Medulla oblongata (tissue), 1 donor: ENCODE measurements at regions not wholly inside any gene's neighbourhood (a gene's known extent, or its start where the extent isn't known, plus 50 kb on each side); places are given as distances from the start of the nearest gene placed in this dataset.
"Not testable (repeated sequence)": the region's sequence is repeated elsewhere in the genome, so short reads cannot be mapped to it uniquely, and the experiment has no call there.

Source experiments
- DNase-seq: peaks from one replicate; pipeline ENCODE4 v3.0.0-alpha.2; 2015; ENCODE audit errors: extremely low spot score

DNA sequence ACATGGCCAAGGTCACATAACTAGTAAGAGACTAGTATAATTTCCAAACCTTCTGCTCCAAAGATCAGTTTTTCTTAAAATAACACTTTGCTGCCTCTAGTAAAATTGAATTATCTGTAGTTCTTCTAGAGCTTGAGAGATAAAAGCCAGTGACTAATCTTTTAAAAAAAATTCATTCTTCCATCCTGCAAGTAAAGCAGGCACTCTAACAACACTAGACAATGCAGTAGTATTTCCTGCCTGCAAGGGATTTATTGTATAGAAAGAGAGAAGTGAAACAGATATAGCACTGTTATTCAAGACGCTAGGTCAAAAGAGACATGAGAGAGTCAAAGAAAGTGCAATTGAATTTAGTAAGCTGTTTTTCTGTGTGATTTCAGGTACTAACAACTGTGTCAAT is 159.5 kb upstream of the TBC1D5 start:
- no peak for DNase-seq

DNA sequence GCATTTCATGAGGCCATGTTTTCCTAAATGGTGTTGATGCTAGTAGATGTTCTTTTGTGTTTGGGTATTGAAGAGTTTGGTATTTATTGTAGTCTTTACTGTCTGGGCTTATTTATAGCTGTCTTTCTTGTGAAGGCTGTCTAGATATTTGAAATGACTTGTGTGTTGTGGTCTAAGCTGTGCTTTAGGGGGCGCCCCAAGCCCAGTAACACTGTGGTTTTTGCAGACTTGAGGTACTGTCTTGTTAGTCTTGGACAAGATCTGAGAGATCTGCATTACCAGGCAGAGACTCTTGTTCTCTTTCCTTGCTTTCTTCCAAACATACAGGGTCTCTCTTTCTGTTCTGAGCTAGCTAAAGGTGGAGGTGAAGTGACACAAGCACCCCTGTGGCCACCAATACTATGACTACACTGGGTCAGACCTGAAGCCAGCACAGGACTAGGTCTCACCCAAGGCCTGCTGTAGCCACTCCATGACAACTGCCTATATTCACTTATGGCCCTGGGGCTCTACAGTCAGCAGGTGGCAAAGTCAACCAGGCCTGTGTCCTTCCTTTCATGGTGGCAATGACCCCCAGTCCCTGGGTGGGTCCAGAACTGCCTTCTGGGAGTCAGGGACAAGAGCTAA is 152.1 kb upstream of the TBC1D5 start:
- DNase-seq: peak; percentile 7

- DNase-seq: no peak
These were observed 148.9 kb upstream of the TBC1D5 start for GRCh38 chr3:17891139-17891856.

GRCh38 chr3:17885986-17886385 is 143.6 kb upstream of the TBC1D5 start:
- no peak for DNase-seq

DNA sequence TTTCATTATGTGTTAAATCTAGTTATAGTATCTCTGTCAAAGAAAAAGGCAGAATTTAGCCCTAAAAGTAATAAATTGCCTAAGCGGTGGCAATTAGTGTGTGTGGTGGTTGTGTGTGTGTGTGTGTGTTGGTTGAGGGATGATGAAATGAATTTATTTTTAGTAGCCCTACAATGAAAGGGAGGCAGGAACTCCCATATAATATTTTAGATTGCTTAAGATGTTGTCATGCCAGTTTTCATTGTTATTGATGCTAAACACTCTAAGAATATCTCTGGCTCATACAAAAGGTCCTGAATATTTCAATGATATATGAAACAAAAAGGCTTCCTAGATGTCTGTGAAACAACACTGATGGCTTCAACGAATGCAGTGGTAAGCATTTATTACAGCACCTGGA is 140.6 kb upstream of the TBC1D5 start:
- DNase-seq: no peak

DNA sequence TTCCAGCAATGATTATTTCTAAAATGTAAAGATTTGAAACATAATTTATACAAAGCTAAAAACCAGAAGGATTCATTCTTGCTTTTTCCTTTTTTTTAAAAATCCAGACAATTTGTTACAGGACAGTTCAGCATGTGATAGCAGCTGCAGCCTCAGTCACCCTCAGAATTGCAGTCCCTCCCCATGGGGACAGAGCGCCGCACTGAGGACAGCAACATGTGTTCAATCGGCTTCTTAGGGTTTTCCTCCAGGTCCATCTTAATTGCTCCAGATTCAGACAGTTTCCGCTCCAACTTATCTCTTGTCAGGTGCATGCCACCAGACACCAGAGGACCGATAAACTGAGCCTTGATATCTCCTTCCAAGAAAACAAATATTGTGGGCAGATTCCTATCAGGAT is 134.9 kb upstream of the TBC1D5 start:
- DNase-seq: no peak

DNA sequence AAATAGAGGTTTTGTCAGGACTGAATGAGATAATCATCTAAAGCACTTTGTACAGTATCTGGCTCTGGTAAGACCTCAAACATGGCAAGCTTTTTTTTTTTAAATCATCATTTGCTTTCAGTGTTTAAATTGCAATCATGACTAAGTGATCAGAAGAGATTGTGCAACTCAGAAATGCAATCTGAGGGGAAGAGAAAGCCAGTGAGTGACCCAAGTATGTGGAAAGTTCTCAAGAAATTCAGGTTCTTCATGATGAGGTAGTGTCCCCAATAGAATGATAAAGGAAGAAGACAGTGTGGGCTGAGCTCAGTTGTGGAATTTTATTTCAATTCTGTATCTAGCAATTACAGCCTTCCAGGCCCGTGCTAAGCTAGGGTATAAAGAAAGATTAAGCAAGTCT is 132.2 kb upstream of the TBC1D5 start:
- no peak for DNase-seq

DNA sequence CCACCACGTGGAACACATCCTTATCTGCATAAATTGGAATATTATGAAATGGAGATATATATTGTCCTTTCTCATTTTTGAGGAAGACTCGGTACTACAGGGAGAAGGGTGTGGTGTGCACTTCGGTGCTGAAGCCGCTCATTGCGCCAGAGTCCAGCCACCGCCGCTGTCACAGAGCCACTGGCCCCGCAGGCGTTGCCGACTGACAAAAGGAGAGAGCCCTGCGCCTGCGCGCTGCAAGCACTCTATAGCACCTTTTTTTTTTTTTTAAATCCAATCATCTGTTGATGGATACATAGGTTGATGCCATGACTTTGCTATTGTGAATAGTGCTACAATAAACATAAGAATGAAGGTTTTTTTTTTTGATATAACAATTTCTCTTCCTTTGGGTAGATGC is 130.0 kb upstream of the TBC1D5 start:
- no peak for DNase-seq

DNA sequence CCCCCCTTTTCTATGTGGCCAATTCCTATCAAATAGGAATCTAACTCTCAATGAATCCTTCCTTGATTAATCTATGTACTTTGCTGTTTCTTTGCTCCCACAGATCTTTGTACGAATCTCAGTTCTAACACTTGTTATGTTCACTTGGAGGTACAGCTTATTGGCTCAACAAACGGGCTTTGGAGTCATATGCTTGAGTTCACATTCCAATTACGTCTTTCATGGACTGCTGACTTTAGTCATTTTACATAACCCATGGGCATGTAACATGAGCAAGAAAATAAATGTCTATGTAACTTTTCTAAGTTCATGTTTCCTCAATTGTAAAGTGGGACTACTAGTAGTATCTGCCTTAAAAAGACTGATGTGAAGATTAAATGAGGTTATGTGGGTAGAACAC is 123.2 kb upstream of the TBC1D5 start:
- DNase-seq: no peak

DNA sequence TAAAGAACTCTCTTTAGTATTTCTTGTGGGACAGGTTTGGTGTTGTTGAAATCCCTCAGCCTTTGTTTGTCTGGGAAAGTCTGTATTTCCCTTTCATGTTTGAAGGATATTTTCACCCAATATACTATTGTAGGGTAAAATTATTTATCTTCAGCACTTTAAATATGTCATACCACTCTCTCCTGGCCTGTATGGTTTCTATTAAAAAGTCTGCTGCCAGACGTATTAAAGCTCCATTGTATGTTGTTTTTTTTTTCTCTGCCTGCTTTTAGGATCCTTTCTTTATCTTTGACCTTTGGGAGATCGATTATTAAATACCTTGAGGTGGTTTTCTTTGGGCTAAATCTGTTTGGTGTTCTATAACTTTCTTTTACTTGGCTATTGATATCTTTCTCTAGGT is 119.0 kb upstream of the TBC1D5 start:
- no peak for DNase-seq

DNA sequence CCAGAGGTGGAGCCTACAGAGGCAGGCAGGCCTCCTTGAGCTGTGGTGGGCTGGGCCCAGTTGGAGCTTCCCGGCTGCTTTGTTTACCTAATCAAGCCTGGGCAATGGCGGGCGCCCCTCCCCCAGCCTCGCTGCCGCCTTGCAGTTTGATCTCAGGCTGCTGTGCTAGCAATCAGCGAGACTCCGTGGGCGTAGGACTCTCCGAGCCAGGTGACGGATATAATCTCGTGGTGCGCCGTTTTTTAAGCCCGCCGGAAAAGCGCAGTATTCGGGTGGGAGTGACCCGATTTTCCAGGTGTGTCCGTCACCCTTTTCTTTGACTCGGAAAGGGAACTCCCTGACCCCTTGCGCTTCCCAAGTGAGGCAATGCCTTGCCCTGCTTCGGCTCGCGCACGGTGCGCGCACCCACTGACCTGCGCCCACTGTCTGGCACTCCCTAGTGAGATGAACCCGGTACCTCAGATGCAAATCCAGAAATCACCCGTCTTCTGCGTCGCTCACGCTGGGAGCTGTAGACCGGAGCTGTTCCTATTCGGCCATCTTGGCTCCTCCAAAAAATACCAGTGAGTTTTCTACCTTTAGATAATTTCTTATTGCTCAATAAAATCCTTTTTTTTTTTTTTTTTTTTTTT is 118.5 kb upstream of the TBC1D5 start:
- DNase-seq: not testable (repeated sequence)

GRCh38 chr3:17852217-17852616 is 109.8 kb upstream of the TBC1D5 start:
- no peak for DNase-seq

GRCh38 chr3:17850448-17850847 is 108.0 kb upstream of the TBC1D5 start:
- no peak for DNase-seq

- no peak for DNase-seq
These were observed 105.7 kb upstream of the TBC1D5 start for GRCh38 chr3:17848102-17848501.

DNA sequence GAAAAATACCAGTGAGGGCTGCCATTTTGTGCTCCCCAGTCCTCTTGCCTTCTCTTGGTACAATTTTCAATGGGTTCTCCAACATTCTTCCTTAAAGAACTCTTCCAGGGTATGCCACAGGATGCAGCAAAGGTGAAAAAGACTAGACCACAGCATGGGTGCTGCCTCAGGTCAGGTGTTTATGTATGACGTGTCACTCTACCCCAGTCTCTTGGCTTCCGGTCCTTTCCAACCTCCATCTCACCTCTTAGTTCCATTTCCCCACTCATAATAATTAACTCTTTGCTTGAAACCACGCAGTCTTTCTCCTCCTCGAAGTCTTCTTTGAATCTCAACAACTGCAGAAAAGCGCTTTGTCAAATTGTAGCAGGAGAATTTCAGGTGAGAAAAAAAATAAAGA is 104.7 kb upstream of the TBC1D5 start:
- DNase-seq: no peak

DNA sequence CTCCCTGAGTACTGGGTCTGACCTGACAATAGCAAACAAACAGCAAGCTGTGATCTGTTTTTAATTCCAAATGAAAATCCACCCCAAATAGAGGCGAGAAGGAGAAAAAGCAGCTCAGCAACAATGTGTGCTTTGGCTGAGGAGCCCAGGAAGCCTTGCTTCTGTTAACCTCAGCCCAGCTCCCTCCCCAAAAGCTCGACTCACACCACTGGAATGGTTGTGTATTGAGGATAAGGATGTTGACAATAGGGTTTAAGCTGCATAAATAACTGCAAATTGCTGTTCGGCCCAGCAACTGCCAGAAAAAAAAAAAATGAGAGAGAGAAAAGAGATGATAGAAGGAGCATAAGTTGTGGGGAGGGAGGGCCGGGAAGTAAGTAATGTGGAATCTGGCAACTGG is 104.0 kb upstream of the TBC1D5 start:
- no peak for DNase-seq

DNA sequence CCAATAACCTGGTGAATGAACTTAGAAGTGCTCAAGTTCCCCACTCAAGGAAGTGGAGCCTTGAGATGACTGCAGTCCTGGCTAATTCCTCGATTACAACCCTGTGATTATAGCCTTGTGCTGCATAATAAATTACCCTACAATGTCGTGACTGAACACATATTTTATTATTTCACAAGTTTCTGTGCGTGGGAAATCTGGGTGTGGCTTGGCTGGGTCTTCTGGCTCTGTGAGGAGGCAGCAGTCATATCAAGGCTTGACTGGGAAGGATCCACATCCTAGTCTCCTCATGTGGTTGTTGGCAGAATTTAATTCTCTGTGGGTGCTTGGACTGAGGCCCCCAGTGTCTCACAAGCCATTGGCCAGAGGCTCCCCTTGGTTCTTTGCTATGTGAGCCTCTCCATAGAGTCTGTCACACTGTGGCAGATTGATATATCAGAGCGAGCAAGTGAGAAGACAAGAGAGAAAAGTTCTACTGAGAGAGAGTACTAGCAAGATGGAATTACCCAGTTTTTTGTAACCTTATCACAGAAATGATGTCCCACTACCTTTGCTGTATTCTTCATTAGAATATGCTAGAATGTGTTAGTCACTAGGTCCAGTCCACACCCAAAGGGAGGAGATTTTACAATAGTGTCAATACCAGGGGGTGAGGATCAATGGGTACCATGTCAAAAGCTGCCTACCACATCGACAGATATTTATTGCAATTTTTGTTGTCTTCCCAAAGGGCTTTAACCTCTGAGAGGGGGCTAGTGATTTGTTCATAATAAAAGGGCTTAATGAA is 102.8 kb upstream of the TBC1D5 start:
- DNase-seq: no peak

DNA sequence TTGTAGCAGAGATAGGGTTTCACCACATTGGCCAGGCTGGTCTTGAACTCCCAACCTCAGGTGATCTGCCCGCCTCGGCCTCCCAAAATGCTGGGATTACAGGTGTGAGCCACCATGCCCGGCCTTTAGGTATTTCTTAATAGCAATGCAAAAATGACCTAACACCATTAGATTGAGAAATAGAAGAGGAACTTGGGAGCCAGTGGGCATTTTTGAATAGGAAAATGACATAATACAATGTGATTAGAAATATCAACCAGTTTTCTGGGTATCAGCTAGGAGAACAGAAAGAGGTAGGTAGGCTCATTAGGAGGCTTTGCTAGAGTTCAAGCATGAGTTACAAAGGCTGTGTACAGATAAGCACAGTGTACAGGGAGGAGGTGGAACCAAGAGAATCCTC is 101.8 kb upstream of the TBC1D5 start:
- no peak for DNase-seq

- peak; percentile 83 for DNase-seq
These were observed 98.9 kb upstream of the TBC1D5 start for GRCh38 chr3:17841190-17841828.

DNA sequence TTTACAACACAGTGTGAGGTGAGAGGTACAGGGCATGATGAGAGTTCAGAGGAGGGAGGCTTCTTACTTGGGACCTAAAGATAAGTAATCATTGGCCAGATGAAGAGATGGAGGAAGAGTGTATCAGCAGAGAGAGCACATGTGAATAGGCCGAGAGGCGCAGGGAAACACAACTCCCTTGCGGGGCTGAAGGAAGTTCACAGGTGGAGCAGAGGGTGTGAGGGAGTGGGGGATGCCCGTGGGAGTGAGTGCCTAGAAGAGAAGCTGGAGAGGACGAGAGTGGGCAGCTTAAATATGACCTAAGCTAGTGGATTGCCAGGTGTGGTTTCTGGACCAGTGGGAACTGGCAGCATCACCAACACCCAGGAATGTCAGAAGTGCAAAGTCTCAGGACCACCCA is 98.2 kb upstream of the TBC1D5 start:
- DNase-seq: no peak

- DNase-seq: no peak
These were observed 97.7 kb upstream of the TBC1D5 start for GRCh38 chr3:17840126-17840525.

DNA sequence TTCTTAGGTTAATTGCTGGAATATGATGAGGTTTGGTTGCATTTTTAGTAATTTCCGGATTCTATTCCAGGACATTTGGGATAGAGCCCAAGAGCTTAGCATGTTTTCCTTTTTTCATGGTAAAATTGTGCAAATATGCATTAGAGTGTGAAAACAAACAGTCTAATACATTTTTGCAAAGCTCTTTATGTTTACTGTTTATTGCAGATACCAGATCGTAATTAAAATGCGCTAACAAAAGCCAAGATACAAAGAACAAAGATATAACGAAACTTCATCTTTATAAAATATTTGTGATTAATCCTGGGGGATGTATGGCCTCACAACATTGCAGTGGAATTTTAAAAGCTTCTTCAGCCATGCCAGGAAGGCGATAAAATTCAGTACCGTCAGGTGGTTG is 94.5 kb upstream of the TBC1D5 start:
- DNase-seq: no peak
